NB4 (cell line): ENCODE measurements at regions not wholly inside any gene's neighbourhood (a gene's known extent, or its start where the extent isn't known, plus 50 kb on each side); places are given as distances from the start of the nearest gene placed in this dataset.

ENCODE experiments used
- CTCF ChIP-seq: IDR thresholded peaks from one replicate; pipeline ENCODE4 v1.5.1; 2012; ENCODE audit warnings: low read depth, low read length
- MAX ChIP-seq: IDR thresholded peaks from 2 replicates; pipeline ENCODE4 v1.6.1; 2011; ENCODE audit warnings: low read depth, low read length
- MYC ChIP-seq: IDR thresholded peaks from 2 replicates; pipeline ENCODE4 v1.6.1; 2011; ENCODE audit warnings: low read depth, low read length
- POLR2A ChIP-seq: IDR thresholded peaks from 2 replicates; pipeline ENCODE4 v1.6.1; 2011; ENCODE audit warnings: mild to moderate bottlenecking; ENCODE audit not compliant: insufficient read length; ENCODE audit errors: extremely low read depth

- no peak for TF ChIP-seq CTCF
- no peak for TF ChIP-seq MAX
- TF ChIP-seq POLR2A = no peak
- no peak for TF ChIP-seq MYC
These were observed 322.0 kb downstream of the SUCLG1 start for GRCh38 chr2:84137034-84137433.
